GM12878 (cell line): ENCODE measurements at regions not wholly inside any gene's neighbourhood (a gene's known extent, or its start where the extent isn't known, plus 50 kb on each side); places are given as distances from the start of the nearest gene placed in this dataset.

ENCODE experiments used
- EED ChIP-seq: sonication (generic); IDR thresholded peaks from 2 replicates; pipeline ENCODE4 v1.6.1; 2016; ENCODE audit warnings: antibody characterized with exemption, low read depth
- HDAC2 ChIP-seq: fragments of 200-600 bp; sonication (generic); IDR thresholded peaks from 2 replicates; pipeline ENCODE4 v1.6.1; 2017
- JUND ChIP-seq: IDR thresholded peaks from 2 replicates; pipeline ENCODE4 v1.6.1; 2012; ENCODE audit warnings: low read depth, mild to moderate bottlenecking, low read length, improper control_type of control experiment, moderate library complexity
- STAT3 ChIP-seq: IDR thresholded peaks from 2 replicates; pipeline ENCODE4 v1.6.1; 2011; ENCODE audit warnings: low read depth, low read length, improper control_type of control experiment
- TF ChIP-seq, protein P1 (sequence below): fragments of 450-650 bp; IDR thresholded peaks from 2 replicates; pipeline ENCODE4 v1.6.1; 2017; ENCODE audit warnings: mild to moderate bottlenecking, moderate library complexity
- TF ChIP-seq, protein P2 (sequence below): IDR thresholded peaks from 2 replicates; pipeline ENCODE4 v1.6.1; 2011; ENCODE audit warnings: mild to moderate bottlenecking, low read depth, low read length, moderate library complexity; ENCODE audit not compliant: insufficient replicate concordance
- TF ChIP-seq, protein P3 (sequence below): fragments of 450-650 bp; formaldehyde crosslinking; IDR thresholded peaks from 2 replicates; pipeline ENCODE4 v1.4.0; 2022; ENCODE audit warnings: mild to moderate bottlenecking, moderate library complexity

DNA sequence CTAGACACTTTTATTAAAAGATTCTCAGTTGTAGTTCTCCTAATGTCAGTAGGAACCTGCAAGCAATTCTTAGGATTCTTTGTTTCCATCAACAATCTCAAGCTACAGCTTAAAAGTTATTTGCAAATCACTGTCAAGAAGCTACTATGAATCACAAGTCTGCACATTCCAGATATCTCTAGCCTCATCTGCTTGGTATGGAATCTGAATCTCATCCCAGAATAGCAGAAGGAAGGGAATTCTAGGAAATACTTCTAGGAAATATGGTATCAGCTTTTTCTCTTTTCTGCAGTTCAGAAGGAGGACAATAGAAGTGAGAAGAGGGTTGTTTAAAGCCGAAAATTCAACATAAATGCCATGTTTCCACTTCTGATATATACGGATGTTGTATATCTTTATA, 792.2 kb upstream of the CDH9 start (continued):
- TF ChIP-seq, protein P1, sequence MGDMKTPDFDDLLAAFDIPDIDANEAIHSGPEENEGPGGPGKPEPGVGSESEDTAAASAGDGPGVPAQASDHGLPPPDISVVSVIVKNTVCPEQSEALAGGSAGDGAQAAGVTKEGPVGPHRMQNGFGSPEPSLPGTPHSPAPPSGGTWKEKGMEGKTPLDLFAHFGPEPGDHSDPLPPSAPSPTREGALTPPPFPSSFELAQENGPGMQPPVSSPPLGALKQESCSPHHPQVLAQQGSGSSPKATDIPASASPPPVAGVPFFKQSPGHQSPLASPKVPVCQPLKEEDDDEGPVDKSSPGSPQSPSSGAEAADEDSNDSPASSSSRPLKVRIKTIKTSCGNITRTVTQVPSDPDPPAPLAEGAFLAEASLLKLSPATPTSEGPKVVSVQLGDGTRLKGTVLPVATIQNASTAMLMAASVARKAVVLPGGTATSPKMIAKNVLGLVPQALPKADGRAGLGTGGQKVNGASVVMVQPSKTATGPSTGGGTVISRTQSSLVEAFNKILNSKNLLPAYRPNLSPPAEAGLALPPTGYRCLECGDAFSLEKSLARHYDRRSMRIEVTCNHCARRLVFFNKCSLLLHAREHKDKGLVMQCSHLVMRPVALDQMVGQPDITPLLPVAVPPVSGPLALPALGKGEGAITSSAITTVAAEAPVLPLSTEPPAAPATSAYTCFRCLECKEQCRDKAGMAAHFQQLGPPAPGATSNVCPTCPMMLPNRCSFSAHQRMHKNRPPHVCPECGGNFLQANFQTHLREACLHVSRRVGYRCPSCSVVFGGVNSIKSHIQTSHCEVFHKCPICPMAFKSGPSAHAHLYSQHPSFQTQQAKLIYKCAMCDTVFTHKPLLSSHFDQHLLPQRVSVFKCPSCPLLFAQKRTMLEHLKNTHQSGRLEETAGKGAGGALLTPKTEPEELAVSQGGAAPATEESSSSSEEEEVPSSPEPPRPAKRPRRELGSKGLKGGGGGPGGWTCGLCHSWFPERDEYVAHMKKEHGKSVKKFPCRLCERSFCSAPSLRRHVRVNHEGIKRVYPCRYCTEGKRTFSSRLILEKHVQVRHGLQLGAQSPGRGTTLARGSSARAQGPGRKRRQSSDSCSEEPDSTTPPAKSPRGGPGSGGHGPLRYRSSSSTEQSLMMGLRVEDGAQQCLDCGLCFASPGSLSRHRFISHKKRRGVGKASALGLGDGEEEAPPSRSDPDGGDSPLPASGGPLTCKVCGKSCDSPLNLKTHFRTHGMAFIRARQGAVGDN, result no peak
- TF ChIP-seq STAT3 (no peak), HDAC2 (no peak), EED (no peak), JUND (no peak)
- TF ChIP-seq, protein P2, sequence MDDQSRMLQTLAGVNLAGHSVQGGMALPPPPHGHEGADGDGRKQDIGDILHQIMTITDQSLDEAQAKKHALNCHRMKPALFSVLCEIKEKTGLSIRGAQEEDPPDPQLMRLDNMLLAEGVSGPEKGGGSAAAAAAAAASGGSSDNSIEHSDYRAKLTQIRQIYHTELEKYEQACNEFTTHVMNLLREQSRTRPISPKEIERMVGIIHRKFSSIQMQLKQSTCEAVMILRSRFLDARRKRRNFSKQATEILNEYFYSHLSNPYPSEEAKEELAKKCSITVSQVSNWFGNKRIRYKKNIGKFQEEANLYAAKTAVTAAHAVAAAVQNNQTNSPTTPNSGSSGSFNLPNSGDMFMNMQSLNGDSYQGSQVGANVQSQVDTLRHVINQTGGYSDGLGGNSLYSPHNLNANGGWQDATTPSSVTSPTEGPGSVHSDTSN, result no peak
- TF ChIP-seq, protein P3, sequence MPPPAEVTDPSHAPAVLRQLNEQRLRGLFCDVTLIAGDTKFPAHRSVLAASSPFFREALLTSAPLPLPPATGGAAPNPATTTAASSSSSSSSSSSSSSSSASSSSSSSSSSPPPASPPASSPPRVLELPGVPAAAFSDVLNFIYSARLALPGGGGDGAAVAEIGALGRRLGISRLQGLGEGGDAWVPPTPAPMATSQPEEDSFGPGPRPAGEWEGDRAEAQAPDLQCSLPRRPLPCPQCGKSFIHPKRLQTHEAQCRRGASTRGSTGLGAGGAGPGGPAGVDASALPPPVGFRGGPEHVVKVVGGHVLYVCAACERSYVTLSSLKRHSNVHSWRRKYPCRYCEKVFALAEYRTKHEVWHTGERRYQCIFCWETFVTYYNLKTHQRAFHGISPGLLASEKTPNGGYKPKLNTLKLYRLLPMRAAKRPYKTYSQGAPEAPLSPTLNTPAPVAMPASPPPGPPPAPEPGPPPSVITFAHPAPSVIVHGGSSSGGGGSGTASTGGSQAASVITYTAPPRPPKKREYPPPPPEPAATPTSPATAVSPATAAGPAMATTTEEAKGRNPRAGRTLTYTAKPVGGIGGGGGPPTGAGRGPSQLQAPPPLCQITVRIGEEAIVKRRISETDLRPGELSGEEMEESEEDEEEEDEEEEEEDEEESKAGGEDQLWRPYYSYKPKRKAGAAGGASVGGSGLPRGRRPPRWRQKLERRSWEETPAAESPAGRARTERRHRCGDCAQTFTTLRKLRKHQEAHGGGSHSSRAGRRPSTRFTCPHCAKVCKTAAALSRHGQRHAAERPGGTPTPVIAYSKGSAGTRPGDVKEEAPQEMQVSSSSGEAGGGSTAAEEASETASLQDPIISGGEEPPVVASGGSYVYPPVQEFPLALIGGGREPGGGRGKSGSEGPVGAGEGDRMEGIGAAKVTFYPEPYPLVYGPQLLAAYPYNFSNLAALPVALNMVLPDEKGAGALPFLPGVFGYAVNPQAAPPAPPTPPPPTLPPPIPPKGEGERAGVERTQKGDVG (CRISPR knock-in tag), result no peak
